ENCODE measurements at regions not wholly inside any gene's neighbourhood (a gene's known extent, or its start where the extent isn't known, plus 50 kb on each side); places are given as distances from the start of the nearest gene placed in this dataset.

- Histone ChIP-seq H3K9me2 (replicated peaks; ENCODE audit: insufficient read depth, low read length) (no peaks in the 10 kb centered on the region), H3K79me2 (ENCODE audit: low read length) (no peaks in the 10 kb centered on the region), H3K27ac (ENCODE audit: low read length) (no peak overlapping the region), H3F3A (ENCODE audit: insufficient read depth, low read length) (no peaks in the 10 kb centered on the region), H3K9ac (ENCODE audit: low read length) (no peak overlapping the region), H3K36me3 (replicated peaks; ENCODE audit: insufficient read depth, low read length) (no peaks in the 10 kb centered on the region), H3K4me2 (ENCODE audit: low read depth, low read length) (no peak overlapping the region), H4K20me1 (ENCODE audit: insufficient read depth, low read length) (no peaks in the 10 kb centered on the region), H2AFZ (ENCODE audit: low read length) (no peak overlapping the region), H3K4me1 (ENCODE audit: low read length) (no peaks in the 10 kb centered on the region), H3K4me3 (ENCODE audit: low read length) (no peak overlapping the region), H3K27me3 (replicated peaks; ENCODE audit: insufficient read depth, low read length) (no peaks in the 10 kb centered on the region), H3K9me3 (replicated peaks; ENCODE audit: insufficient read depth, low read length) (no peaks in the 10 kb centered on the region)
- no peak for DNase-seq
- TF ChIP-seq EZH2 (optimal IDR thresholded peaks at IDR 0.05; ENCODE audit: low read depth, low read length) (no peak), CTCF (IDR thresholded peaks at IDR 0.05; ENCODE audit: low read length) (no peak), EZH2phosphoT487 (IDR thresholded peaks at IDR 0.05; ENCODE audit: low read length) (no peak)
Observed at GRCh38 chr13:59463023-59463422, 700.7 kb downstream of the DIAPH3 start.

GRCh38 chr13:59464926-59465325 is 698.8 kb downstream of the DIAPH3 start:
- no peaks in the 10 kb centered on the region for H3K36me3 ChIP-seq (replicated peaks; ENCODE audit: insufficient read depth, low read length)
- TF ChIP-seq CTCF (IDR thresholded peaks at IDR 0.05; ENCODE audit: low read length) (no peak), EZH2 (optimal IDR thresholded peaks at IDR 0.05; ENCODE audit: low read depth, low read length) (no peak), EZH2phosphoT487 (IDR thresholded peaks at IDR 0.05; ENCODE audit: low read length) (no peak)
- no peak overlapping the region for H2AFZ ChIP-seq (ENCODE audit: low read length)
- H3K4me1 ChIP-seq (ENCODE audit: low read length), result no peaks in the 10 kb centered on the region
- H3K9me3 ChIP-seq (replicated peaks; ENCODE audit: insufficient read depth, low read length), result no peaks in the 10 kb centered on the region
- no peak overlapping the region for H3K27ac ChIP-seq (ENCODE audit: low read length)
- H4K20me1 ChIP-seq (ENCODE audit: insufficient read depth, low read length), result no peaks in the 10 kb centered on the region
- H3K9ac ChIP-seq (ENCODE audit: low read length), result no peak overlapping the region
- no peaks in the 10 kb centered on the region for H3K9me2 ChIP-seq (replicated peaks; ENCODE audit: insufficient read depth, low read length)
- no peaks in the 10 kb centered on the region for H3K79me2 ChIP-seq (ENCODE audit: low read length)
- H3K4me3 ChIP-seq (ENCODE audit: low read length), result no peak overlapping the region
- no peak for DNase-seq
- H3K27me3 ChIP-seq (replicated peaks; ENCODE audit: insufficient read depth, low read length), result no peaks in the 10 kb centered on the region
- H3F3A ChIP-seq (ENCODE audit: insufficient read depth, low read length), result no peaks in the 10 kb centered on the region
- H3K4me2 ChIP-seq (ENCODE audit: low read depth, low read length), result no peak overlapping the region

- Histone ChIP-seq H3K27ac (ENCODE audit: low read length) (no peak overlapping the region), H3K36me3 (replicated peaks; ENCODE audit: insufficient read depth, low read length) (no peaks in the 10 kb centered on the region), H3K9me3 (replicated peaks; ENCODE audit: insufficient read depth, low read length) (no peaks in the 10 kb centered on the region), H2AFZ (ENCODE audit: low read length) (no peak overlapping the region), H3K9me2 (replicated peaks; ENCODE audit: insufficient read depth, low read length) (no peaks in the 10 kb centered on the region), H3F3A (ENCODE audit: insufficient read depth, low read length) (no peaks in the 10 kb centered on the region), H3K27me3 (replicated peaks; ENCODE audit: insufficient read depth, low read length) (no peaks in the 10 kb centered on the region), H3K4me1 (ENCODE audit: low read length) (no peaks in the 10 kb centered on the region), H3K4me2 (ENCODE audit: low read depth, low read length) (no peak overlapping the region), H3K79me2 (ENCODE audit: low read length) (no peaks in the 10 kb centered on the region), H3K9ac (ENCODE audit: low read length) (no peak overlapping the region), H4K20me1 (ENCODE audit: insufficient read depth, low read length) (no peaks in the 10 kb centered on the region), H3K4me3 (ENCODE audit: low read length) (no peak overlapping the region)
- no peak for DNase-seq
- TF ChIP-seq EZH2 (optimal IDR thresholded peaks at IDR 0.05; ENCODE audit: low read depth, low read length) (no peak), EZH2phosphoT487 (IDR thresholded peaks at IDR 0.05; ENCODE audit: low read length) (no peak), CTCF (IDR thresholded peaks at IDR 0.05; ENCODE audit: low read length) (no peak)
Observed at GRCh38 chr13:59468396-59468795, 695.3 kb downstream of the DIAPH3 start.
